Cardiac fibroblast (primary cell): ENCODE measurements at regions not wholly inside any gene's neighbourhood (a gene's known extent, or its start where the extent isn't known, plus 50 kb on each side); places are given as distances from the start of the nearest gene placed in this dataset.
A peak's percentile ranks its signal among the peaks of the same experiment; 100 is the strongest.

Source experiments
- DNase-seq, 2 donors: peaks; one replicate each; pipeline versions ENCODE4 v3.0.0 to v3.0.0-alpha.2; 2010; ENCODE audit warnings: low read depth in 2 of 2
- H3K4me3 ChIP-seq, 2 donors: replicated peaks in 1 of 2; 1 replicate in 1 of 2; 2 replicates in 1 of 2; pipeline ENCODE4 v1.5.1; 2011; ENCODE audit warnings: low read depth in 2 of 2, low read length in 2 of 2, mild to moderate bottlenecking in 2 of 2, moderate library complexity in 1 of 2
- TF ChIP-seq, protein P1 (sequence below): IDR thresholded peaks from one replicate; pipeline ENCODE4 v1.5.1; 2011; ENCODE audit warnings: low read depth, mild to moderate bottlenecking, low read length, inconsistent platforms

DNA sequence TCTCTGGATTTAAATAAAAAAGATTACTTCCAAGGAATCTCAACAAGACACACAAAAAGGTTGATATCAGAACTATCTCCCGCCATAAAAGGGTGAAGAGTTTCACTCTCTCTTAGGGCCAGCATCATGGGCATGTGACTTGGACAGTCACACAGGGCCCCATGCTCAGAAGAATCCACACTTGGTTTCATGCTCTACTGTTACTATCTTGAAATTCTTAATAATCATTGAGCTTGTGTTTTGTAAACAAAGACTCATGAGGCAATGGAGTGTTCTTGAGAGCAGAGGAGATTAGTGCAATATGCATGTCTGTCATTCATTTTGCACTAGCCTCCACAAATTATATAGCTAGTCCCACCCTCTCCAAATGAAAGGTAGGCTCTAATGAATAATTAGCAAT is 58.4 kb downstream of the HMHB1 start:
- H3K4me3 ChIP-seq: no peak overlapping the region
- TF ChIP-seq, protein P1, sequence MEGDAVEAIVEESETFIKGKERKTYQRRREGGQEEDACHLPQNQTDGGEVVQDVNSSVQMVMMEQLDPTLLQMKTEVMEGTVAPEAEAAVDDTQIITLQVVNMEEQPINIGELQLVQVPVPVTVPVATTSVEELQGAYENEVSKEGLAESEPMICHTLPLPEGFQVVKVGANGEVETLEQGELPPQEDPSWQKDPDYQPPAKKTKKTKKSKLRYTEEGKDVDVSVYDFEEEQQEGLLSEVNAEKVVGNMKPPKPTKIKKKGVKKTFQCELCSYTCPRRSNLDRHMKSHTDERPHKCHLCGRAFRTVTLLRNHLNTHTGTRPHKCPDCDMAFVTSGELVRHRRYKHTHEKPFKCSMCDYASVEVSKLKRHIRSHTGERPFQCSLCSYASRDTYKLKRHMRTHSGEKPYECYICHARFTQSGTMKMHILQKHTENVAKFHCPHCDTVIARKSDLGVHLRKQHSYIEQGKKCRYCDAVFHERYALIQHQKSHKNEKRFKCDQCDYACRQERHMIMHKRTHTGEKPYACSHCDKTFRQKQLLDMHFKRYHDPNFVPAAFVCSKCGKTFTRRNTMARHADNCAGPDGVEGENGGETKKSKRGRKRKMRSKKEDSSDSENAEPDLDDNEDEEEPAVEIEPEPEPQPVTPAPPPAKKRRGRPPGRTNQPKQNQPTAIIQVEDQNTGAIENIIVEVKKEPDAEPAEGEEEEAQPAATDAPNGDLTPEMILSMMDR: no peak
- DNase-seq: no peak

DNA sequence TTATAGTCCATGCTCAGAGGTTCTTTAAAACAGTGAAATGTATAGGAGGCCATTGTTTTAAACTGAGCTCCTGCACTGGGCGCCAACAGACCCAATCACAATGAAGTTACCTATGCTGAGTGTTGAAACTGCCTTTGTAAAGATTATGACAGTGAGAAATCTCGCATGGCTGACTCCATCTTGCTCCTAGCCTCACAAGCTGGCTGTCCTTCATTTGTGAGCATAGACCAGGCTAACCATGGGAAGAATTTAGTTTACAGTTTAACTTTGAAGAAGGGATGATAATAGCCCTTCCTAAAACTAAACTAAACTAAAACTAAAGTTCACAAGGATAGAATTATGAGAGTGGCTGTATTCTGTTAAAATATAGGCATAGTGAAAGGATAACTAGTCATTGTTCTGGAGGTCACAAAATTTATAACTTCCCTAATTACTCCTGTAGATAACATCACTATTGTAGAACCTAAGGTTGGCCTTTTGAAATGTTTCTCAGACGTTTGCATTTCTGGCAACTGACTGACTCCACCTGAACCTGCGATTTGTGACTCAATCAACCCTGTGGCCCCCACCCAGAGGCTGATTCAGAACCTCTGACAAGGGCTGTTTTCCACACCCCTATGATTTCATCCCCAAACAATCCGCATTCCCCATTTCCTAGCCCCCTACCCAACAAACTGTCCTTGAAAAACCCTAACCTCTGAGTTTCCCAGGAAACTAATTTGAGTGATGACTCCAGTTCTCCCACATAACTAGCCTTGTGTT is 59.1 kb downstream of the HMHB1 start:
- H3K4me3 ChIP-seq: no peak overlapping the region
- DNase-seq: peak in 1 of 2 donors; percentile 14
- TF ChIP-seq, protein P1: no peak

DNA sequence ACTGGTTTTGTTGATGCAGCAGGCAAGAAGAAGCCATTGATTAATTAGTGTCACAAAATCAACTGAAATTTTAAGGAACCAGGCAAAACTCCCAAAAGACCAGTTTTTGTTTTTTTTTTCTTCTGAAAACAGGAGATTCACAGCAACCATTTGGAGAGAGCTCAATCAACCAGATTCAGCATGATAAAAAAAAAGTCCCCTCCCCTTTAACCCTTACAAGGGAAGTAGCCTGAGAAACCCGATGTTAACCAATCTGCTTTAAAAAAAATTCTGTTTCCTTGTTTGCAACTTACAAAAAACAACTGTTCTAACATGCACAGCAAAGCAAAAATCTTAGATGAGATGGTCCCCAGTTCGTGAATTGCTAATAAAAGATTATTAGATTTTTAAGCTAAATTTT is 59.7 kb downstream of the HMHB1 start:
- H3K4me3 ChIP-seq: no peak overlapping the region
- DNase-seq: no peak
- TF ChIP-seq, protein P1: no peak

DNA sequence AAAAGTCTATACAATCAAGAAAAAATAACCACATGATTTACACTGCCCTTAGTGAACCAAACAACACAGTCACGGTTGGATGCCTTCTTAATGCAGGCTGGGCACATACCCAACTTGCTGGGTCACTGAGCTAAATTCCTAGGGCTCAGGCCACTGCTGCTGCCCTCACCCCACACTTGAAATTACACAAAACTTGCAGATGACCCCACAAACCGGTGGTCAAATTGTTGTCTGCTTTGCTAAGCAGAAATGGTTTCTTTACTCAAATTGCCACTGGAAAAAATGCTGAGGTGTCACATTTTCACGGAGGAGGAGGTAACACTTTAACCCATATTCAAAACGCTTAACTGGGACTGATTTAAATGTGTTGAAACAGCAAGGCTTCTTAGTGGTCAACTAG is 62.4 kb downstream of the HMHB1 start:
- TF ChIP-seq, protein P1: no peak
- peak in 1 of 2 donors; percentile 41 for DNase-seq
- H3K4me3 ChIP-seq: no peak overlapping the region

DNA sequence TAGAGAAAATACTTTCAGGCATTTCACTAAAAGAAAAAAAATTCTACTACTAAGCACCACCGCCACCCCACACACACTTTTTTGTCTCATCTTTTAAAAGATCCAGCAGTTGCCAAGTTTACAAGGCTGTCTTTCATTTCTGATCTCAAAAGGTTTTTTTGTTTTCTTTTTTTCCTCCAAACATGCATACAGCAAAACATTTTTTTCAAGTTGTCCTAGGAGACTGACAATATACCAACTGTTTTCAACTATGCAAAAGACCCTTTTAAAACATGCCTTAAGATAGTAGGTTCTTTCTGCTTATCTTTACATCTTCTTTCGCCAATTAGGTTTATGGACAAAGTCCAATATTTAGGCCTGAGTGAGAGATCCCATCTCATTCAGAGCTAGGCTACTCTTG is 65.2 kb downstream of the HMHB1 start:
- no peak overlapping the region for H3K4me3 ChIP-seq
- no peak for DNase-seq
- TF ChIP-seq, protein P1: no peak

DNA sequence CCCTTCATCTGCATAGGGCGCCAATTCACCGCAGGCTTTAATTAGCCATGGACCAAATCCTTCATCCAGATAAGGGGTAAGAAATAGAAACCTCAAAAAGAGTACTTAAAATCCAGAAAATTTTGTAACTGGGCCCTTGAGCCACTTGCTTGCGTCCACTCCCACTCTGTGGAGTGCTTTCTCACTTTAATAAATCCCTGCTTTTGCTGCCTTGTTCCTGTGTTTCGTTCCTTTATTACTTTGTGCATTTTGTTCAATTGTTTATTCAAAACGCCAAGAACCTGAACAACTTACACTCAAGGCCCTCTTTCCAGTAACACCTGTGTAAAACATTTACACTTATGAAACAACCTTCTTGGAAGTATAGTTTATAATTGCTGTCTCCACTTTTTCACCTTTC is 66.5 kb downstream of the HMHB1 start:
- H3K4me3 ChIP-seq: no peak overlapping the region
- DNase-seq: no peak
- TF ChIP-seq, protein P1: no peak

DNA sequence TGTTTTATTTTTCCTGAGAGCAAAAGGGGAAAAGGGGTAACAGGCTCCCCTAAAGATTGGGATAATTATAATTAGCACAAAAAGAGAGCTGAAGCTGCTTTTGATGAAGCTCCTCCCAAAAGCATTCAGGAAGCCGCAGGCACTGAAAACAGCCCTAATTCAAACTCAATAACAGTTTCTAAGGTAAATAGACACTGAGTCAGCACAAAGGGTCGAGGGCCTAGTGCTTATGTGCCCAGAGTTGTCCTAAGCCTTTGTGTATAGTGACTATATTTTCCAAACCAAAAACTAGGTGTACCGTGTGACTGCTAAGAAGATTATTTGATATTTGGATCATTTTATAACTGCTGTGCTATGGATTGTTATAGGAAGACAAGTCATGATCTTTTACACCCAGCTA is 67.7 kb downstream of the HMHB1 start:
- TF ChIP-seq, protein P1: no peak
- DNase-seq: no peak
- no peak overlapping the region for H3K4me3 ChIP-seq
